ENCODE measurements at regions not wholly inside any gene's neighbourhood (a gene's known extent, or its start where the extent isn't known, plus 50 kb on each side); places are given as distances from the start of the nearest gene placed in this dataset.

DNA sequence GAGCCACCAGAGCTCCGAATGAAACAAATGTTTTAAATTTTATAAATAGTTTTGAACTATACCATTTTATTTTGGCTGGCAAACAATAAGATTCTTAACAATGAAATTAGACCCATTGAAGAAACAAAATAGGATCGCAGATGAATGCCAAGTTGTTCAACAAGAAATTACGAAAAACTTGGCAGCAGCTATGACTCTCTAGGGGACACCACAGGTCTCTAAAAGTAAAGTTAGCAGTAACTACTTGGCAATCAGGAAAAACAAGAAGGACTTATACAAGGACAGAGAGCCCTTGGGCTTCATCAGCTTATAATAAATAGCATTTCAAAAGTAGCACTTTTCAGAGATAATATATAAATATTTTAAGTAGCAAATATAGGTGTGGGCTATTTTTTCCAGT lies 603.8 kb upstream of the PSMD7 start:
- intact Hi-C loops (cut with micrococcal nuclease; ENCODE audit: unreplicated experiment) = no loop called here

DNA sequence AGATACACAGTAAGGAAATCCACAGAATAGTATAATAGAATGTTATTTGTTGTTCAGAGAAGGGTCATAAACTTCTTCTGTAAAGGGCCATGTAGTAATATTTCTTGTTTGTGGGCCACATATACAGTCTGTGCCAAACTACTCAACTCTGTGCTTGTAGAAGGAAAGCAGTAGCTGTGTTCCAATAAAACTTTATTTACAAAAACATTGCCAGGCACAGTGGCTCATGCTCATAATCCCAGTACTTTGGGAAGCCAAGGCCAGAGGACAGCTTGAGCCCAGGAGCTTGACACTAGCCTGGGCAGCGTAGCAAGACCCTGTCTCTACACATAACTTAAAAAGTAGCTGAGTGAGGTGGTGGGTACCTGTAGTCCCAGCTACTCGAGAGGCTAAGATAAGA lies 612.8 kb upstream of the PSMD7 start:
- no peak overlapping the region for H2AFZ ChIP-seq (ENCODE audit: low read length)
- intact Hi-C loops (cut with micrococcal nuclease; ENCODE audit: unreplicated experiment) = no loop called here
- TF ChIP-seq CTCF (conservative IDR thresholded peaks at IDR 0.05; ENCODE audit: low read length) (no peak), EZH2phosphoT487 (IDR thresholded peaks at IDR 0.05; ENCODE audit: borderline replicate concordance, low read depth, low read length) (no peak)
- no peaks in the 10 kb centered on the region for H3K9me2 ChIP-seq (ENCODE audit: insufficient read depth, low read length)
- H3K4me1 ChIP-seq (ENCODE audit: insufficient read depth, low read length, poor library complexity, severe bottlenecking) = no peaks in the 10 kb centered on the region
- H3K4me3 ChIP-seq (ENCODE audit: low read depth, low read length, poor library complexity, severe bottlenecking) = no peak overlapping the region
- H3K27ac ChIP-seq (ENCODE audit: low read depth, low read length, poor library complexity, severe bottlenecking) = no peak overlapping the region
- no peaks in the 10 kb centered on the region for H3K36me3 ChIP-seq (ENCODE audit: insufficient read depth, low read length)
- DNase-seq (ENCODE audit: low spot score) = no peak
- no TSS peak for BruUV-seq (replicated peaks)
- no peaks in the 10 kb centered on the region for H3K9me3 ChIP-seq (ENCODE audit: low read length)
- ChIA-PET POLR2A (no interaction called here), CTCF (ENCODE audit: unreplicated experiment) (no interaction called here)
- no peaks in the 10 kb centered on the region for H4K20me1 ChIP-seq (ENCODE audit: insufficient read depth, low read length)
- H3K79me2 ChIP-seq (ENCODE audit: insufficient read depth, low read depth, low read length) = no peaks in the 10 kb centered on the region
- no peak overlapping the region for H3K4me2 ChIP-seq (ENCODE audit: low read length)

More for the DNA sequence above, 603.8 kb upstream of the PSMD7 start:
- TF ChIP-seq EZH2phosphoT487 (IDR thresholded peaks at IDR 0.05; ENCODE audit: borderline replicate concordance, low read depth, low read length) (no peak), CTCF (conservative IDR thresholded peaks at IDR 0.05; ENCODE audit: low read length) (no peak)
- Histone ChIP-seq H3K9me3 (ENCODE audit: low read length) (no peaks in the 10 kb centered on the region), H3K27ac (ENCODE audit: low read depth, low read length, poor library complexity, severe bottlenecking) (no peak overlapping the region), H3K4me1 (ENCODE audit: insufficient read depth, low read length, poor library complexity, severe bottlenecking) (no peaks in the 10 kb centered on the region), H2AFZ (ENCODE audit: low read length) (no peak overlapping the region), H4K20me1 (ENCODE audit: insufficient read depth, low read length) (no peaks in the 10 kb centered on the region), H3K36me3 (ENCODE audit: insufficient read depth, low read length) (no peaks in the 10 kb centered on the region), H3K79me2 (ENCODE audit: insufficient read depth, low read depth, low read length) (no peaks in the 10 kb centered on the region), H3K4me3 (ENCODE audit: low read depth, low read length, poor library complexity, severe bottlenecking) (no peak overlapping the region), H3K9me2 (ENCODE audit: insufficient read depth, low read length) (no peaks in the 10 kb centered on the region), H3K4me2 (ENCODE audit: low read length) (no peak overlapping the region)
- ChIA-PET POLR2A (no interaction called here), CTCF (ENCODE audit: unreplicated experiment) (no interaction called here)
- no TSS peak for BruUV-seq (replicated peaks)
- DNase-seq (ENCODE audit: low spot score) = no peak

- no TSS peak for BruUV-seq (replicated peaks)
- no peak for DNase-seq (ENCODE audit: low spot score)
- Histone ChIP-seq H3K9me2 (ENCODE audit: insufficient read depth, low read length) (no peaks in the 10 kb centered on the region), H3K4me3 (ENCODE audit: low read depth, low read length, poor library complexity, severe bottlenecking) (no peak overlapping the region), H4K20me1 (ENCODE audit: insufficient read depth, low read length) (no peaks in the 10 kb centered on the region), H2AFZ (ENCODE audit: low read length) (no peak overlapping the region), H3K27ac (ENCODE audit: low read depth, low read length, poor library complexity, severe bottlenecking) (no peak overlapping the region), H3K9me3 (ENCODE audit: low read length) (no peaks in the 10 kb centered on the region), H3K4me1 (ENCODE audit: insufficient read depth, low read length, poor library complexity, severe bottlenecking) (no peaks in the 10 kb centered on the region), H3K79me2 (ENCODE audit: insufficient read depth, low read depth, low read length) (no peaks in the 10 kb centered on the region), H3K36me3 (ENCODE audit: insufficient read depth, low read length) (no peaks in the 10 kb centered on the region), H3K4me2 (ENCODE audit: low read length) (no peak overlapping the region)
- TF ChIP-seq EZH2phosphoT487 (IDR thresholded peaks at IDR 0.05; ENCODE audit: borderline replicate concordance, low read depth, low read length) = no peak
- TF ChIP-seq CTCF (conservative IDR thresholded peaks at IDR 0.05; ENCODE audit: low read length) = no peak
- intact Hi-C loops (cut with micrococcal nuclease; ENCODE audit: unreplicated experiment) = no loop called here
- ChIA-PET CTCF (ENCODE audit: unreplicated experiment) (no interaction called here), POLR2A (no interaction called here)
Observed at GRCh38 chr16:73672135-73672534, 624.2 kb upstream of the ZFHX3 start.

Measured in OCI-LY7 (cell line).